Stimulated activated naive CD8-positive, alpha-beta T cell treated with anti-CD3 and anti-CD28 coated beads, Interleukin-15, Interleukin-2, amounts not matched to agents 100 ng/mL and 50 ng/mL, for 24 hours (primary cell): ENCODE measurements at regions not wholly inside any gene's neighbourhood (a gene's known extent, or its start where the extent isn't known, plus 50 kb on each side); places are given as distances from the start of the nearest gene placed in this dataset.

Source experiments
- H3K27ac Mint-ChIP-seq: one replicate; pipeline ENCODE4 v1.8.0; 2021; ENCODE audit warnings: mild to moderate bottlenecking, mixed read lengths
- H3K27me3 Mint-ChIP-seq: one replicate; pipeline ENCODE4 v1.8.0; 2021; ENCODE audit warnings: mixed read lengths
- H3K36me3 Mint-ChIP-seq: one replicate; pipeline ENCODE4 v1.8.0; 2021; ENCODE audit warnings: low read depth, mixed read lengths
- H3K4me1 Mint-ChIP-seq: one replicate; pipeline ENCODE4 v1.8.0; 2021; ENCODE audit warnings: low read depth, mixed read lengths
- H3K4me3 Mint-ChIP-seq: one replicate; pipeline ENCODE4 v1.8.0; 2021; ENCODE audit warnings: mild to moderate bottlenecking, mixed read lengths
- H3K9me3 Mint-ChIP-seq: one replicate; pipeline ENCODE4 v1.8.0; 2021; ENCODE audit warnings: mixed read lengths

DNA sequence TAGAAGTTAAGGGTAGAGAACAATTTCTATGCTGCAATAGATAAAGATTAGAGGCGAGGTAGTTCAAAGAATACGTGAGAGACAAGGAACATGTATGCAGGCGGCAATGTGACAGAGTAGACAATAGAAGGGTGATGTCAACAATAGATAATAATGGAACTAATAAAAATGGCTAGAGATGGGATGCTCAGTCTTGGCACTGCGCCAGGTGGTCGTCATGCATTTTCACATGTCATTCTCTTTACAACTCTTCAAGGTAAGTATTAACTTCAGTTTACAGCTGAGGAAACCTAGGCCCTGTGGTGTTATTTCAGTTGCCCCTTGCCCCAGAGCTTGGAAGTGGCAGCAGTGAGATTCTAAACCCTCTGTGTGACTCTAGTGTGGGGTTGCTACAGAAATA is 890.7 kb upstream of the CELF4 start:
- H3K27ac Mint-ChIP-seq: no peak overlapping the region

DNA sequence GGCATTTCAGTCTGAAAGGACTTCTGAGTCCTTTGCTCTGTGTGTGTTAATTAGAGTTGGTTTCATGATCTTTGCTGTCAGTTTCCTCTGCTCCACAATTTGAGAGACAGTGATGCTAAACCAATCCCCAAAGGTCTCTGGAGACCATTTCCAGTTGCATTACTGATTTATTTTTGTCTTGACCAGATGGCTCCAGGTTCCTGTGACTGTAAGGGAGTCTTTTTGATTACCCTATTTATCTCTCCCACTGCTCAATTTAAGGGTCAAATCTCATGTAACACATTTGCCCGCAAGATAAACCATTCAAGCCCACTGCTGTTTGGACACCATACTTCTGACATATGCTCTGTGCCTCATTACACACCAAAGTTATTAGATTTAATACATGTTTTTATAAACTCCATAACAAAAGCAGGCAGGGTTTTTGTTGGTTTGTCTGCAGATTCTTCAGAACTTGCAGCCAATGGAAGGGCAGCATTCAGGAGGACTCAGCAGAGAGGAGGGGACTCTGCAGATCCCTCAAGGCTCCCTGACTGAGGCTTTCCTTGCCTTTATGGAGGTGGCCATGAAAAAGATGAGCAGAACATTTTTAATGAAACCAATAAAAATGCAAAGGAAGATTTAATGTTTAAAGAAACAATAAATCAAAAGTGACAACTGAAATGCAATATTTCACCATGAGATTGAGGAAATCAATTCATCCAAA is 889.3 kb upstream of the CELF4 start:
- Mint-ChIP-seq H3K4me3 (no peak overlapping the region), H3K36me3 (no peaks in the 10 kb centered on the region), H3K27me3 (no peaks in the 10 kb centered on the region), H3K27ac (no peak overlapping the region), H3K4me1 (no peaks in the 10 kb centered on the region), H3K9me3 (no peaks in the 10 kb centered on the region)

More for the DNA sequence above, 890.7 kb upstream of the CELF4 start:
- no peaks in the 10 kb centered on the region for H3K9me3 Mint-ChIP-seq
- H3K27me3 Mint-ChIP-seq: no peaks in the 10 kb centered on the region
- no peaks in the 10 kb centered on the region for H3K36me3 Mint-ChIP-seq
- H3K4me1 Mint-ChIP-seq: no peaks in the 10 kb centered on the region
- no peak overlapping the region for H3K4me3 Mint-ChIP-seq

DNA sequence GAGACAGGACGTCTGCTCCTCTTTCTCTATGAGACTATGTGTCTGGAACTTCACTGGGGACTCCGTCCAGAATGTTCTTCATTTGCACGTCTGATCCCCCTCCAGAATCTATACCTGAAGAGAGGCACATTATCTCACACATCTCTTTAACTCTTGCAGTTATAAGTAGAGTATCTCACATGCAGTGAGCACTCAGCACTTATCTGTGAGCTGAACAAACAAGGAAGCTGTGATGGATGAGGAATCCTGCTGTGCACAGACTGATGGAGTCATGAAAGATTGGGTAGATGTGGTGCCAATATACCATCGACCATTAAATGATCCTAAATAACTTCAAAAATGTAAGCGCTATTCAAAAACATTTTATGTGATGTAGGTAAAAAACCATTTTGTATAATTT is 888.3 kb upstream of the CELF4 start:
- Mint-ChIP-seq H3K9me3 (no peaks in the 10 kb centered on the region), H3K4me1 (no peaks in the 10 kb centered on the region), H3K36me3 (no peaks in the 10 kb centered on the region), H3K27me3 (no peaks in the 10 kb centered on the region), H3K27ac (no peak overlapping the region), H3K4me3 (no peak overlapping the region)

DNA sequence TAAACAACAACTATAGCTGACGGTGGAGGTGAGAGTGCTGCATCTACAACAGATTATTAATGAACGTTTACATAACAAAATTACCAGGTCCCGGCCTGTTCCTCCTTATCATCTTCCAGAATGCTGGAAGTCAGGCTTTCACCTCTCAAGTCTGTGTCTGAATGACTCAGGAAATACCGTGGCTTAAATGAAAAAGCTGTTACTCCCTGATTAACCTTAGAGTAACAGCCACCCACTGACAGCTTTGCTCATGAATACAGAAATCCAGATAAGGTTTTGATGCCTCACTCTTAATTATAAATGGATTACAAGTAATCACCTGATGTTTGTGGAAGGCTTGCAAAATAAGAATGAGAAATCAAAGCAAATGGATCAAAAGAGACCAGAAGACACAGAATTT is 885.3 kb upstream of the CELF4 start:
- H3K4me1 Mint-ChIP-seq: no peaks in the 10 kb centered on the region
- no peaks in the 10 kb centered on the region for H3K27me3 Mint-ChIP-seq
- no peaks in the 10 kb centered on the region for H3K36me3 Mint-ChIP-seq
- no peaks in the 10 kb centered on the region for H3K9me3 Mint-ChIP-seq
- H3K27ac Mint-ChIP-seq: no peak overlapping the region
- H3K4me3 Mint-ChIP-seq: no peak overlapping the region

DNA sequence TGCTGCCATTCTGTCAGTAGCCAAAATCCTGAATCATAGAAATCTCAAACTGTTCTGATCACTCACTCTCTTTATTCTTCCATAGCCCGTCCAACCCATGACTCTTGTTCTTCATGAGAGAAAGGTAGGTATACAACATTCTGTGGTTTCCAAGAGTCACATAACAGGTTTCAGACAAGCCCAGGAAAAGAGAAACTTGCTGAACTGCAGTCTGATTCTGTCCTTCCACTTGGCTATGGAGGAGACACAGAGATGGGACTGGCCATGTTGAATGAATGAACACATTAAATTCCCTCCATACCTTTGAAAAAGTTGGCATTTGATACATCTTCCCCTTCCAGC is 880.2 kb upstream of the CELF4 start:
- H3K9me3 Mint-ChIP-seq: no peaks in the 10 kb centered on the region
- H3K27me3 Mint-ChIP-seq: no peaks in the 10 kb centered on the region
- H3K4me1 Mint-ChIP-seq: no peaks in the 10 kb centered on the region
- H3K27ac Mint-ChIP-seq: no peak overlapping the region
- no peaks in the 10 kb centered on the region for H3K36me3 Mint-ChIP-seq
- no peak overlapping the region for H3K4me3 Mint-ChIP-seq

DNA sequence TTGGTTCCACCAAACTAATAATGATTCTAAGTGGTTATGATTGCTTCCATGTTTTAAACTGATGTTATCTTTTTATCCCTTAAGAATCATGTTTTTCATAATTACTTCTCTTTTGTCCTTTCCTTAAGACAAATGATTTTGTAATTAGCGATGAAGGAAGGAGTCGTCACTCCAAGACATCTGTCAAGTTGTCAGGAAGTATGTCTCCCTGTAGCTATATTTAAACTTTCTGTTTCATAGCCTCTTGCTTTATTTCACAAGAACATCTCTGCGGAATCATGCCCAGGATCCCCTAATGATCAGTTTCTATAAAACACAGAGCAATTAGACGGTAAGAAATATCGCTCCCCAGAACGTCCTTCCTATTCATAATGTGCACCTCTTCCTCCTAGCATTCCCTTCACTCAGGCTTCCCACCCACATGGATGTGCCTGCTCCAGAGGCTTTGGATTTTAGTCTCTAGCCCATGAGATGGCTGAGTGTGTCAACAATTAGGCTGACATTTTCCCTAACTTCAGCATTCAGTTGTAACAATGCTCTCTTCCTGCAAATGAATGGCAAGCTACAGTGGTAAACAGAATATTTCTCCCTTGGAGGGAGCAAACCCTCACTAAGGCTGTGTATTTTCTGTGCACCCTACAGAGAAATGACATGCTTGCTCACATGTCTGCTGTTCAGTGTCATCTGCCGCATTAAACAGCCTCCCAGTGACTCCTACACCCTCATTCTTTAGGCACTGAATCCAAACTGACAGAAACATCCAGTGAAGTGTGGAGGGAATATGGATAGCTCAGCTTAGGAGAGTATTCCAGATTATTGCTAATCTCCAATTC is 879.6 kb upstream of the CELF4 start:
- no peaks in the 10 kb centered on the region for H3K9me3 Mint-ChIP-seq
- H3K27ac Mint-ChIP-seq: no peak overlapping the region
- no peaks in the 10 kb centered on the region for H3K4me1 Mint-ChIP-seq
- H3K36me3 Mint-ChIP-seq: no peaks in the 10 kb centered on the region
- H3K27me3 Mint-ChIP-seq: no peaks in the 10 kb centered on the region
- no peak overlapping the region for H3K4me3 Mint-ChIP-seq

DNA sequence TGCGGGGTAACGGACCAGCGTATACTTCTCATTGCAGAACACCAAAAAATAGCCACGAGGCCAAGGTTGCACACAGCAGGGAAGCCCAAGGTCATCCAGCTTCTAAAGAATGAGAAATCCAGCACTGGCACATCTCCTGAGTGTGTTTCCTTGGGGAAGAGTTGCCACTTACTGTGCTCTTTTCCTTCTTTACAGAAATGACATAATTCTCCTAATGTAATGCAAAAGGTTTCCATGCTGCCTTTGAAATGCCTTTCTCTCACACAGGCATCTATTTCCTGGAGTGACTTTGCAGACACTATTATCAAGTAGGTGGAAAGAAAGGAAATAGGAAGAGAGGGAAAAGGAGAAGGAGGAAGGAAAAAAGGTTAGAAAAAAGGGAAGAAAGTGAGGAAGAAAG is 862.1 kb upstream of the CELF4 start:
- Mint-ChIP-seq H3K27me3 (no peaks in the 10 kb centered on the region), H3K9me3 (no peaks in the 10 kb centered on the region), H3K36me3 (no peaks in the 10 kb centered on the region), H3K4me1 (no peaks in the 10 kb centered on the region), H3K4me3 (no peak overlapping the region), H3K27ac (no peak overlapping the region)

DNA sequence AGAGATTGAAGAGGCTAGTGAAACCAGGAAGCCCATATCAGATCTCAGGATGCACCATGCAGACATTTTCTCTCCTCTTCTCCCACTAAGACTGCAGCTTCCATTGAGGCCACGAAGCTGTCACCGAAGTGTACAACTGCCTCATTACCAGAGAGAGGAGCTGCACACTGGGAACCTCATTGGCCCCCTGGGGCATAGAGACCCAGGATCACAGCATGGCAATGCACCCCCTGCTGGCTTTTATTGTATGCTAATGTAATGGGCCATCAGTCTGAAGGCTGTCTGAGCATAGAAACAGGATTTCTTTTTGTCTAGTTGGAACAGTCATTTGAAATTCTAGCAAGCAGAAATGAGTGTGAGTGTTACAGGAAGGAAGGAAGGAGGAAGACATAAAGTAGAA is 861.6 kb upstream of the CELF4 start:
- no peak overlapping the region for H3K27ac Mint-ChIP-seq

DNA sequence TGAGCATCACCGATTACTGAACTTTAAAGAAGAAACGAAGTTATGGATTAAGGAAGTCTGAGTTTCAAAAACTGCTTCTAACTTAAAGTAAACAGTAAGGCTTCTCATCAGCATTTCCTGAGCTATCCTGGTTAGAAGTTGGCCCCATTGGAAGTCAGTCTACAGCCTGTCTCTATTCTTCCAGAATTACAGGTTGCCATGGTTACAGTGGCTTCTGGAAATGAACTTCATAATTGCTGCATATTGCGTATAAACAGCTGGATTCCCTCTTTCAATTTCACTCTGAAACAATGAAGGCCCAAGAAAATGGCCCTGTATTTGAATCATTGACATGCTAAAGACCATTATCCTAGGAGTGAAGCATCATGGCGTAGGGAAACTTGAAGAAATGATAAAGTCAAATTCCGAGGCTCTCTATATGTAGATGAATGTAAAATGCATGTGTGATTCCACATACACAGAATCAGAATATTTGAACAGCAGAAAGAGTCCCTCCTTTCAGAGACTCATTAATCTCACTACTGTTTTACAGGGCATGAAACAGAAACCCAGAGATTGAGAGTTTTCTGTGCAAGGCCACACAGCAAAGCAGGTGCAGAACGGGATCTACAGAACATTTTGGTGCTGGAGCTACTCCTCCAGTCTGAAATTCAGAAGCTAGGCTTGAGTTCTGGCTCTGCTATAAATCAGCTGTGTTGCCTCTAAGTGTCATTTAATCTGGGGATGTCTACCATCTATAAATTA is 856.4 kb upstream of the CELF4 start:
- H3K36me3 Mint-ChIP-seq: no peaks in the 10 kb centered on the region

More for the DNA sequence above, 861.6 kb upstream of the CELF4 start:
- H3K36me3 Mint-ChIP-seq: no peaks in the 10 kb centered on the region
- no peaks in the 10 kb centered on the region for H3K4me1 Mint-ChIP-seq
- H3K4me3 Mint-ChIP-seq: no peak overlapping the region
- no peaks in the 10 kb centered on the region for H3K9me3 Mint-ChIP-seq
- H3K27me3 Mint-ChIP-seq: no peaks in the 10 kb centered on the region

DNA sequence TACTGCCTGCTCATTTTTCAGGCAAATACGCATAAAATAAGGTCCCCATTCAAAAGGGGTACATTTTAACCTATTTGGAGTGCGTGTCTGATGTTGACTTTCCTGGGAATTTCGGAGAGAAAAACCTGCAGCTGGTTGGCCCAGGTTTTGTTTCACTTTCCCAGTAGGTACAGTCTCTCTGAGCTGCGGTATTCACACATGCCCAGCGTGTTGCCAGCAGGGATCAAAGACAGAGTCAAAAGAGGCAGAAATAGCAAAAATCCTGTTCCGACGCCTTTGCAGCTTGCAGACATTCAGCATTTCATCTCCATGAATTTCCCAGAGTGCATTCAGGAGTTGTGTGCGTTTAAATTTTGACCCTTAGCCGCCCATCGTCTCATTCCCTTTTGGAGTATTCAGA is 855.4 kb upstream of the CELF4 start:
- H3K36me3 Mint-ChIP-seq: no peaks in the 10 kb centered on the region
- H3K27ac Mint-ChIP-seq: no peak overlapping the region
- peaks cover 8% of the 10 kb centered on the region for H3K9me3 Mint-ChIP-seq
- no peak overlapping the region for H3K4me3 Mint-ChIP-seq
- H3K4me1 Mint-ChIP-seq: no peaks in the 10 kb centered on the region
- H3K27me3 Mint-ChIP-seq: no peaks in the 10 kb centered on the region

More for the DNA sequence above, 856.4 kb upstream of the CELF4 start:
- Mint-ChIP-seq H3K4me3 (no peak overlapping the region), H3K27ac (no peak overlapping the region), H3K9me3 (peaks cover 8% of the 10 kb centered on the region), H3K27me3 (no peaks in the 10 kb centered on the region), H3K4me1 (no peaks in the 10 kb centered on the region)

DNA sequence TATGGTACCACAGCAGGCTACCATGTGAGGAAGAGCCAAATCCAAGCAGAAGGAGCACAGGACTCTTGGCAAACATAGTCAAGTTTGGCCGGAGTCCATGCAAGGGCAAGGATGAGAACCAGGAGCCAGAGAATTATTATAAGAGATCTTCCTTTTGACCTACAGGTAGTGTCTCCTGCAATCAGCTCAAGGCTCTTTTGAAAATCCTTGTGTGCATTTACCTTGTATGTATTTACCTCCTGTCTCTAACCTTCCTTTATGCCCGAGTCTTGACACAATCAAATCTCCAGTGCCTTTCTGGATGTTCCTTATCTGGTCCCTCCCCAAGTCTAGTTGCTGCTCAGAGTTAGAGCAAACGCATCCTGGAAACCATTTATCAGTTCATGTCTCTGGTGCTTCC is 855.0 kb upstream of the CELF4 start:
- H3K36me3 Mint-ChIP-seq: no peaks in the 10 kb centered on the region
- no peak overlapping the region for H3K27ac Mint-ChIP-seq
- peaks cover 8% of the 10 kb centered on the region for H3K9me3 Mint-ChIP-seq
- no peaks in the 10 kb centered on the region for H3K27me3 Mint-ChIP-seq
- H3K4me3 Mint-ChIP-seq: no peak overlapping the region
- no peaks in the 10 kb centered on the region for H3K4me1 Mint-ChIP-seq

DNA sequence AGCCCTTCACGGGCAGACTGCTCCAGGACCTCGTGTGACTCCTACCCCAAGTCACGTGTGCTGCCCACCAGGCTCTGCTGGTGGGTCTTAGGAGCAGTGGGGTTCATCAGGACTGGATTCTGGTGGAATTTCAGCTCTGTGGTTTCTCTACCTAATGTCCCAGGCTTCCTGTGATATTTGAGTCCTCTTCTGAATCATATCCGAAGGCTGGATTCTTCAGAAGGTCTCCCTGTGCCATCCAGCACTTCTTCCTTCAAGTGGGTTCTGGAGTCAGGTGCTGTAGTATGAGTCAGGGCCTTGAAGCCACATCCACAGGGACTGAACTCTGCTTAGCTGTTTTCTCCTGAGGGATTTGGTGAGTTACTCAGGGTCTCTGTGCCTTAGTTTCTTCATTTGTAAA is 850.2 kb upstream of the CELF4 start:
- Mint-ChIP-seq H3K4me3 (no peak overlapping the region), H3K27me3 (no peaks in the 10 kb centered on the region), H3K4me1 (no peaks in the 10 kb centered on the region), H3K36me3 (no peaks in the 10 kb centered on the region), H3K27ac (no peak overlapping the region), H3K9me3 (peaks cover 11% of the 10 kb centered on the region)

DNA sequence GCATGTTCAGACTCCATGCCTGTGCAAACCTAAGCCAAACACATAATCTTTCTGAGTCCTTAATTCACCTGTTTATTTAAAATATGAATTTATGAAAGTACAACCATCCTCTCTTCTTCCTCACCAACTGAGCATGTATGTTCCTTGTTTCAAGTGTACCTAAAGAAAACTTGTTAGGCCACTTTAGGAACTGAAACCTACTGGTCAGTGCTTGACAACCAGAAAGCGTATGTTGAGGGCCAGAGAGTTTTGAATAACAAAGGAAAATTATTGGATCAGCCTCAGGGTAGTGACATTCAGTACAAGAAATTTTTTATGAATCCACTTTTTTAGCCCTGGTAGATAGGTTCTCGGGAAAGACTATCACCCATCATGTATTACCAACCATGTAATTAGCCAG is 847.6 kb upstream of the CELF4 start:
- no peaks in the 10 kb centered on the region for H3K4me1 Mint-ChIP-seq
- no peaks in the 10 kb centered on the region for H3K27me3 Mint-ChIP-seq
- H3K4me3 Mint-ChIP-seq: no peak overlapping the region
- no peaks in the 10 kb centered on the region for H3K36me3 Mint-ChIP-seq
- H3K27ac Mint-ChIP-seq: no peak overlapping the region
- H3K9me3 Mint-ChIP-seq: peaks cover 11% of the 10 kb centered on the region

DNA sequence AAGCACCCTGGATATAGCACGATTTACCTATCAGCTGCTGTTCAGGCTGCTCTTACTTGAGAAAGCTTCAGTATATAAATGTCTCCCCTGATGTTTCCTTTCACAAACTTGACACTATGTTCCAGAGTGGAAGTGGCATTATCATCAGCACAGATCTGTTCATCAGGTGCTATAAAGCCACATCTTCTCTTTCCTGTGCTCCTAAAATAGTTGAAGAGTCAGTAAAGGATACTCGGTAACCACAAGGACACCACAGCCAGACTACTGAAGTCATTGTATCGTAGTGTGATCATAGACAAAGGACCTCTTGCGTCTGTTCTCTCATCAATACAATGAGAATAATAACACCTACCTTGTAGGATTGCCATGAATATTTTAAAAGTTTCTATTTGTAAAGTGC is 841.0 kb upstream of the CELF4 start:
- no peak overlapping the region for H3K4me3 Mint-ChIP-seq
- H3K27ac Mint-ChIP-seq: no peak overlapping the region
- no peaks in the 10 kb centered on the region for H3K36me3 Mint-ChIP-seq
- H3K9me3 Mint-ChIP-seq: peaks cover 13% of the 10 kb centered on the region
- no peaks in the 10 kb centered on the region for H3K27me3 Mint-ChIP-seq
- no peaks in the 10 kb centered on the region for H3K4me1 Mint-ChIP-seq

DNA sequence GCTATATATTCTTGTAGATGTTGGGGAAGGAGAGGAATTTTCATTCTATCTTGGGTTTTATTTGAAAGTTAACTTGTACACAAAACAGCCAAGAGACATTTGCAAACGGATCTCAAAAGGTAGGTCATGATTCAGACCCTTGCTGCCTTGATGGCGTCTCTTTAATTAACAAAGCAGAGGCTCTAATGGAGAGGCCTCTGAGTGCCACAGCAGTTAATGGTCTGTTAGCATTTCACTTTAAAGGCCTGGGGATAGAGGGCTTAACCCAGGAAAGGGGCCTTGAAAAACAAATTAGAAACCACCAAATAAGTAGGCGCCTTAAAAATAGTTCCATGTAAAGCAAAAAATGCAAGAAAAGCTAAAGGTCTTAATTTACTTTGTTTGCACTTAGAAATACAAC is 836.9 kb upstream of the CELF4 start:
- peaks cover 10% of the 10 kb centered on the region for H3K9me3 Mint-ChIP-seq
- no peak overlapping the region for H3K4me3 Mint-ChIP-seq
- no peaks in the 10 kb centered on the region for H3K4me1 Mint-ChIP-seq
- H3K27me3 Mint-ChIP-seq: no peaks in the 10 kb centered on the region
- H3K36me3 Mint-ChIP-seq: no peaks in the 10 kb centered on the region
- no peak overlapping the region for H3K27ac Mint-ChIP-seq
